GM19372 (cell line): ENCODE measurements at regions not wholly inside any gene's neighbourhood (a gene's known extent, or its start where the extent isn't known, plus 50 kb on each side); places are given as distances from the start of the nearest gene placed in this dataset.
"Not testable (repeated sequence)": the region's sequence is repeated elsewhere in the genome, so short reads cannot be mapped to it uniquely, and the experiment has no call there.

Source experiments
- ATAC-seq: cut with Tn5 transposase; IDR thresholded peaks from one replicate; pipeline ENCODE4 v1.9.1; 2021; ENCODE audit warnings: mild to moderate bottlenecking, low read depth, moderate library complexity; ENCODE audit not compliant: unreplicated experiment

- not testable (repeated sequence) for ATAC-seq
Observed at GRCh38 chr7:86375602-86376001, 268.1 kb upstream of the GRM3 start.

- no peak for ATAC-seq
Observed at GRCh38 chr7:86372262-86372661, 271.4 kb upstream of the GRM3 start.

GRCh38 chr7:86366946-86367345 lies 276.8 kb upstream of the GRM3 start:
- no peak for ATAC-seq

- not testable (repeated sequence) for ATAC-seq
Observed at GRCh38 chr7:86340407-86340806, 303.3 kb upstream of the GRM3 start.

- no peak for ATAC-seq
Observed at GRCh38 chr7:86339051-86339450, 304.7 kb upstream of the GRM3 start.

GRCh38 chr7:86328801-86329433 lies 314.8 kb upstream of the GRM3 start:
- ATAC-seq: no peak

- no peak for ATAC-seq
Observed at GRCh38 chr7:86326847-86327246, 316.9 kb upstream of the GRM3 start.

GRCh38 chr7:86320889-86321288 lies 322.8 kb upstream of the GRM3 start:
- ATAC-seq: no peak

- ATAC-seq: no peak
Observed at GRCh38 chr7:86320341-86320740, 323.4 kb upstream of the GRM3 start.

GRCh38 chr7:86313842-86314241 lies 329.9 kb upstream of the GRM3 start:
- no peak for ATAC-seq

- no peak for ATAC-seq
Observed at GRCh38 chr7:86301301-86301700, 342.4 kb upstream of the GRM3 start.

- ATAC-seq: no peak
Observed at GRCh38 chr7:86295526-86295925, 348.2 kb upstream of the GRM3 start.

- no peak for ATAC-seq
Observed at GRCh38 chr7:86282014-86282682, 361.6 kb upstream of the GRM3 start.

GRCh38 chr7:86280150-86280549 lies 363.6 kb upstream of the GRM3 start:
- no peak for ATAC-seq

GRCh38 chr7:86262781-86263180 lies 380.9 kb upstream of the GRM3 start:
- no peak for ATAC-seq

- ATAC-seq: no peak
Observed at GRCh38 chr7:86257894-86258293, 385.8 kb upstream of the GRM3 start.

GRCh38 chr7:86252406-86252805 lies 391.3 kb upstream of the GRM3 start:
- no peak for ATAC-seq

GRCh38 chr7:86248977-86249376 lies 394.7 kb upstream of the GRM3 start:
- no peak for ATAC-seq

GRCh38 chr7:86243171-86243570 lies 400.5 kb upstream of the GRM3 start:
- ATAC-seq: no peak

GRCh38 chr7:86226191-86226590 lies 417.5 kb upstream of the GRM3 start:
- ATAC-seq: no peak

GRCh38 chr7:86222806-86223205 lies 420.9 kb upstream of the GRM3 start:
- no peak for ATAC-seq

GRCh38 chr7:86214734-86215133 lies 429.0 kb upstream of the GRM3 start:
- ATAC-seq: no peak
